Kasumi-1 (cell line): ENCODE measurements at regions not wholly inside any gene's neighbourhood (a gene's known extent, or its start where the extent isn't known, plus 50 kb on each side); places are given as distances from the start of the nearest gene placed in this dataset.

Experiments
- DNase-seq, 2 experiments: peaks; one replicate each; lab custom pipeline; 2025; lab: John Stamatoyannopoulos, UW

- DNase-seq: no peak
These were observed 125.9 kb upstream of the CDH18 start for GRCh38 chr5:20113931-20114330.

GRCh38 chr5:20113031-20113715, 125.2 kb upstream of the CDH18 start:
- no peak for DNase-seq

- DNase-seq: no peak
These were observed 121.3 kb upstream of the CDH18 start for GRCh38 chr5:20109326-20109725.

- no peak for DNase-seq
These were observed 117.9 kb upstream of the CDH18 start for GRCh38 chr5:20105915-20106314.

GRCh38 chr5:20102293-20102692, 114.3 kb upstream of the CDH18 start:
- no peak for DNase-seq

GRCh38 chr5:20098694-20099093, 110.7 kb upstream of the CDH18 start:
- DNase-seq: no peak

- no peak for DNase-seq
These were observed 100.4 kb upstream of the CDH18 start for GRCh38 chr5:20088361-20088760.

GRCh38 chr5:20087299-20087698, 99.3 kb upstream of the CDH18 start:
- no peak for DNase-seq

- DNase-seq: no peak
These were observed 89.2 kb upstream of the CDH18 start for GRCh38 chr5:20077186-20077585.

GRCh38 chr5:20056933-20057332, 68.9 kb upstream of the CDH18 start:
- no peak for DNase-seq

- DNase-seq: no peak
These were observed 67.3 kb upstream of the CDH18 start for GRCh38 chr5:20055301-20055700.

- DNase-seq: no peak
These were observed 62.3 kb upstream of the CDH18 start for GRCh38 chr5:20050262-20050661.

- no peak for DNase-seq
These were observed 56.5 kb upstream of the CDH18 start for GRCh38 chr5:20044460-20044859.

GRCh38 chr5:20041326-20042274, 53.6 kb upstream of the CDH18 start:
- no peak for DNase-seq

- DNase-seq: peak; percentile 27 to 29
These were observed 52.9 kb upstream of the CDH18 start for GRCh38 chr5:20040901-20041300.
